ENCODE measurements at regions not wholly inside any gene's neighbourhood (a gene's known extent, or its start where the extent isn't known, plus 50 kb on each side); places are given as distances from the start of the nearest gene placed in this dataset.

DNA sequence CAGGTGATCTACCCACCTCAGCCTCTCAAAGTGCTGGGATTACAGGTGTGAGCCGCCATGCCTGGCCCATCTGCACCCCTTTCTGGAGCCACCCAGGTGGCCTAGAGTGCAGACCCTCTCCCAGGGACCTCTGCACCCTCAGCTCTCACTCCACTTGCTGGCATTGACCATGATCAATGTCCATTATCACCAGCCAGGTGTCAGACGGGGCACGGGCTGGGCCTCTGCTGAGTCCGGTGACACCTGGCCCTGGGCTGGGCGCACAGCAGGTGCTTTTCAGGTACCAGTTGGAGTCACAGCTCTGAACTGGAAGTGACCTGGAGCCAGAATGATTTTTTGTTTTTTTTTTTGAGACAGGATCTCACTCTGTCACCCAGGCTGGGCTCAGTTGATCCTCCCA is 91.8 kb upstream of the PMEPA1 start:
- Histone ChIP-seq H3K27ac (ENCODE audit: low read depth, low read length, poor library complexity, severe bottlenecking) (no peak overlapping the region), H3K27me3 (replicated peaks; ENCODE audit: insufficient read depth, low read depth, low read length, poor library complexity) (no peaks in the 10 kb centered on the region), H3K9me3 (ENCODE audit: low read depth, low read length, poor library complexity, severe bottlenecking) (no peaks in the 10 kb centered on the region), H3K36me3 (ENCODE audit: insufficient read depth, low read length, poor library complexity, severe bottlenecking) (no peaks in the 10 kb centered on the region), H3K4me1 (ENCODE audit: insufficient read depth, low read length, poor library complexity, severe bottlenecking) (no peaks in the 10 kb centered on the region), H3K4me3 (ENCODE audit: low read depth, low read length, poor library complexity, severe bottlenecking) (no peak overlapping the region)
- intact Hi-C loops (cut with micrococcal nuclease; ENCODE audit: unreplicated experiment), result no loop called here
- DNase-seq (ENCODE audit: low spot score), result no peak
- CTCF ChIA-PET, result no interaction called here
- BruUV-seq (replicated peaks), result no TSS peak
- TF ChIP-seq CTCF (conservative IDR thresholded peaks at IDR 0.05; ENCODE audit: low read depth, low read length) (no peak), EZH2 (IDR thresholded peaks at IDR 0.05; ENCODE audit: borderline replicate concordance, low read depth, low read length, poor library complexity, severe bottlenecking) (no peak)
- POLR2A ChIA-PET (ENCODE audit: low non-redundant PET), result no interaction called here

GRCh38 chr20:57800791-57801430 is 91.1 kb upstream of the PMEPA1 start:
- Histone ChIP-seq H3K36me3 (ENCODE audit: insufficient read depth, low read length, poor library complexity, severe bottlenecking) (no peaks in the 10 kb centered on the region), H3K9me3 (ENCODE audit: low read depth, low read length, poor library complexity, severe bottlenecking) (no peaks in the 10 kb centered on the region), H3K4me3 (ENCODE audit: low read depth, low read length, poor library complexity, severe bottlenecking) (no peak overlapping the region), H3K27ac (ENCODE audit: low read depth, low read length, poor library complexity, severe bottlenecking) (no peak overlapping the region), H3K27me3 (replicated peaks; ENCODE audit: insufficient read depth, low read depth, low read length, poor library complexity) (no peaks in the 10 kb centered on the region), H3K4me1 (ENCODE audit: insufficient read depth, low read length, poor library complexity, severe bottlenecking) (no peaks in the 10 kb centered on the region)
- POLR2A ChIA-PET (ENCODE audit: low non-redundant PET), result no interaction called here
- peak; percentile 33 for DNase-seq (ENCODE audit: low spot score)
- CTCF ChIA-PET, result no interaction called here
- BruUV-seq (replicated peaks), result no TSS peak
- no peak for TF ChIP-seq EZH2 (IDR thresholded peaks at IDR 0.05; ENCODE audit: borderline replicate concordance, low read depth, low read length, poor library complexity, severe bottlenecking)
- TF ChIP-seq CTCF (conservative IDR thresholded peaks at IDR 0.05; ENCODE audit: low read depth, low read length), result no peak
- intact Hi-C loops (cut with micrococcal nuclease; ENCODE audit: unreplicated experiment), result no loop called here

DNA sequence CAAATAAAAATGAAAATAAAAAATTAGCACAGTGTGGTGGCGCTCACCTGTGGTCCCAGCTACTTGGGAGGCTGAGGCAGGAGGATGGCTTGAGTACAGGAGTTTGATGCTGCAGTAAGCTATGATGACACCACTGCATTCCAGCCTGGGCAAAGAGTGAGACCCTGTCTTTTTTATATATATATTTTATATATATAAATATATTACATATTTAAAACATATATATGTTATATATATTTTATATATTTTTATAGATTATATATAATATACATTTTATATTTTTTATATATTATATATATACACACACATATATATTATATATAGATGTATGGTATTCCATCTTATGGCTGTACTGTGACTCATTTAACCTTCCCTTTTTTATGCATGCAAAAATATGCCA is 87.6 kb upstream of the PMEPA1 start:
- no peak for TF ChIP-seq EZH2 (IDR thresholded peaks at IDR 0.05; ENCODE audit: borderline replicate concordance, low read depth, low read length, poor library complexity, severe bottlenecking)
- no peak for TF ChIP-seq CTCF (conservative IDR thresholded peaks at IDR 0.05; ENCODE audit: low read depth, low read length)
- Histone ChIP-seq H3K27me3 (replicated peaks; ENCODE audit: insufficient read depth, low read depth, low read length, poor library complexity) (no peaks in the 10 kb centered on the region), H3K9me3 (ENCODE audit: low read depth, low read length, poor library complexity, severe bottlenecking) (no peaks in the 10 kb centered on the region), H3K4me3 (ENCODE audit: low read depth, low read length, poor library complexity, severe bottlenecking) (no peak overlapping the region), H3K4me1 (ENCODE audit: insufficient read depth, low read length, poor library complexity, severe bottlenecking) (no peaks in the 10 kb centered on the region), H3K36me3 (ENCODE audit: insufficient read depth, low read length, poor library complexity, severe bottlenecking) (no peaks in the 10 kb centered on the region), H3K27ac (ENCODE audit: low read depth, low read length, poor library complexity, severe bottlenecking) (no peak overlapping the region)
- CTCF ChIA-PET, result no interaction called here
- DNase-seq (ENCODE audit: low spot score), result no peak
- POLR2A ChIA-PET (ENCODE audit: low non-redundant PET), result no interaction called here
- no TSS peak for BruUV-seq (replicated peaks)
- intact Hi-C loops (cut with micrococcal nuclease; ENCODE audit: unreplicated experiment), result no loop called here
